H9 (cell line): ENCODE measurements at regions not wholly inside any gene's neighbourhood (a gene's known extent, or its start where the extent isn't known, plus 50 kb on each side); places are given as distances from the start of the nearest gene placed in this dataset.

ENCODE experiments used
- DNase-seq: peaks from one replicate; pipeline ENCODE4 v3.0.0-alpha.2; 2017
- H2AFZ ChIP-seq: one replicate; pipeline ENCODE4 v1.6.1; 2013; ENCODE audit warnings: mild to moderate bottlenecking, low read length, control low read depth, moderate library complexity
- H2AK5ac ChIP-seq: 2 replicates; pipeline ENCODE4 v1.6.1; 2013; ENCODE audit warnings: low read length, control low read depth, mixed read lengths; ENCODE audit not compliant: insufficient read length
- H2BK120ac ChIP-seq: one replicate; pipeline ENCODE4 v1.6.1; 2013; ENCODE audit warnings: low read depth, mild to moderate bottlenecking, low read length, control low read depth, inconsistent platforms; ENCODE audit not compliant: poor library complexity, severe bottlenecking
- H2BK12ac ChIP-seq: 2 replicates; pipeline ENCODE4 v1.6.1; 2013; ENCODE audit warnings: low read length, control low read depth, mixed read lengths, low read depth; ENCODE audit not compliant: insufficient read length
- H2BK15ac ChIP-seq: 2 replicates; pipeline ENCODE4 v1.6.1; 2013; ENCODE audit warnings: low read depth, low read length, control low read depth
- H2BK20ac ChIP-seq: one replicate; pipeline ENCODE4 v1.6.1; 2013; ENCODE audit warnings: low read depth, mild to moderate bottlenecking, low read length, control low read depth, inconsistent platforms; ENCODE audit not compliant: poor library complexity, severe bottlenecking
- H2BK5ac ChIP-seq: 2 replicates; pipeline ENCODE4 v1.6.1; 2013; ENCODE audit warnings: low read length, control low read depth, mixed read lengths; ENCODE audit not compliant: insufficient read length
- H3K14ac ChIP-seq: 2 replicates; pipeline ENCODE4 v1.6.1; 2013; ENCODE audit warnings: low read length, control low read depth; ENCODE audit not compliant: insufficient read depth
- H3K18ac ChIP-seq: 2 replicates; pipeline ENCODE4 v1.6.1; 2013; ENCODE audit warnings: low read depth, mild to moderate bottlenecking, mixed read lengths, low read length, control low read depth; ENCODE audit not compliant: insufficient read length
- H3K23ac ChIP-seq: 2 replicates; pipeline ENCODE4 v1.6.1; 2013; ENCODE audit warnings: low read length, control low read depth, mixed read lengths, low read depth; ENCODE audit not compliant: insufficient read length
- H3K23me2 ChIP-seq: 2 replicates; pipeline ENCODE4 v1.6.1; 2013; ENCODE audit warnings: low read depth, mild to moderate bottlenecking, mixed read lengths, low read length, control low read depth; ENCODE audit not compliant: insufficient read length, poor library complexity, severe bottlenecking
- H3K27ac ChIP-seq: 2 replicates; pipeline ENCODE4 v1.5.1; 2013; ENCODE audit warnings: low read length, control low read depth, mixed read lengths, low read depth; ENCODE audit not compliant: insufficient read length
- H3K27me3 ChIP-seq: 2 replicates; pipeline ENCODE4 v1.6.1; 2013; ENCODE audit warnings: low read length, control low read depth, inconsistent platforms; ENCODE audit not compliant: insufficient read depth
- H3K4ac ChIP-seq: 2 replicates; pipeline ENCODE4 v1.6.1; 2013; ENCODE audit warnings: low read depth, mild to moderate bottlenecking, control low read depth, inconsistent platforms, low read length, moderate library complexity
- H3K4me1 ChIP-seq: 2 replicates; pipeline ENCODE4 v1.6.1; 2013; ENCODE audit warnings: low read length, control low read depth, inconsistent platforms; ENCODE audit not compliant: insufficient read depth
- H3K4me2 ChIP-seq: 2 replicates; pipeline ENCODE4 v1.6.1; 2013; ENCODE audit warnings: low read length, control low read depth, mixed read lengths; ENCODE audit not compliant: insufficient read length, insufficient read depth
- H3K56ac ChIP-seq: 2 replicates; pipeline ENCODE4 v1.6.1; 2013; ENCODE audit warnings: low read depth, mild to moderate bottlenecking, mixed read lengths, low read length, control low read depth; ENCODE audit not compliant: insufficient read length
- H3K79me1 ChIP-seq: 2 replicates; pipeline ENCODE4 v1.6.1; 2013; ENCODE audit warnings: low read depth, mild to moderate bottlenecking, moderate library complexity, low read length, control low read depth, inconsistent platforms; ENCODE audit not compliant: insufficient read depth, poor library complexity, severe bottlenecking
- H3K79me2 ChIP-seq: 2 replicates; pipeline ENCODE4 v1.6.1; 2013; ENCODE audit warnings: low read length, control low read depth, inconsistent platforms; ENCODE audit not compliant: insufficient read depth
- H3K9ac ChIP-seq: 2 replicates; pipeline ENCODE4 v1.6.1; 2013; ENCODE audit warnings: low read length, control low read depth, mixed read lengths; ENCODE audit not compliant: insufficient read length; ENCODE audit errors: extremely low read depth
- H3K9me3 ChIP-seq: one replicate; pipeline ENCODE4 v1.6.1; 2013; ENCODE audit warnings: low read depth, low read length, inconsistent platforms; ENCODE audit not compliant: control insufficient read depth
- H3T11ph ChIP-seq: one replicate; pipeline ENCODE4 v1.6.1; 2013; ENCODE audit warnings: mild to moderate bottlenecking, low read length, control low read depth, inconsistent platforms
- H4K20me1 ChIP-seq: one replicate; pipeline ENCODE4 v1.6.1; 2013; ENCODE audit not compliant: control insufficient read depth, insufficient read length, insufficient read depth
- H4K5ac ChIP-seq: 2 replicates; pipeline ENCODE4 v1.6.1; 2013; ENCODE audit warnings: low read depth, mild to moderate bottlenecking, mixed read lengths, low read length, control low read depth; ENCODE audit not compliant: insufficient read length
- H4K8ac ChIP-seq: replicated peaks from 2 replicates; pipeline ENCODE4 v1.6.1; 2013; ENCODE audit warnings: low read length, control low read depth, mixed read lengths, low read depth; ENCODE audit not compliant: insufficient read length
- H4K91ac ChIP-seq: 2 replicates; pipeline ENCODE4 v1.6.1; 2013; ENCODE audit warnings: low read depth, mild to moderate bottlenecking, moderate library complexity, mixed read lengths, low read length, control low read depth; ENCODE audit not compliant: insufficient read length
- H3K27ac Mint-ChIP-seq, 3 experiments: 2 replicates in 2 of 3; 3 replicates in 1 of 3; pipeline ENCODE4 v1.8.0; 2020 to 2021; ENCODE audit warnings: mixed read lengths in 3 of 3, mild to moderate bottlenecking in 1 of 3, moderate library complexity in 1 of 3
- H3K27me3 Mint-ChIP-seq: 2 replicates; pipeline ENCODE4 v1.8.0; 2021; ENCODE audit warnings: low read depth, mild to moderate bottlenecking, moderate library complexity, mixed read lengths
- H3K36me3 Mint-ChIP-seq, 3 experiments: 2 replicates in 2 of 3; 3 replicates in 1 of 3; pipeline ENCODE4 v1.8.0; 2020 to 2021; ENCODE audit warnings: low read depth in 3 of 3, mixed read lengths in 3 of 3; ENCODE audit not compliant: insufficient read depth in 1 of 3
- H3K4me1 Mint-ChIP-seq, 2 experiments: 2 replicates each; pipeline ENCODE4 v1.8.0; 2020; ENCODE audit warnings: mixed read lengths in 2 of 2
- H3K4me3 Mint-ChIP-seq, 2 experiments: 2 replicates in 1 of 2; 3 replicates in 1 of 2; pipeline ENCODE4 v1.8.0; 2020 to 2021; ENCODE audit warnings: mild to moderate bottlenecking in 2 of 2, mixed read lengths in 2 of 2, moderate library complexity in 1 of 2
- H3K9me3 Mint-ChIP-seq, 2 experiments: 2 replicates in 1 of 2; 3 replicates in 1 of 2; pipeline ENCODE4 v1.8.0; 2020; ENCODE audit warnings: mild to moderate bottlenecking in 2 of 2, mixed read lengths in 2 of 2, moderate library complexity in 1 of 2
- CTCF ChIP-seq: fragments of 200-600 bp; sonication (generic); conservative IDR thresholded peaks from 3 replicates; pipeline ENCODE4 v1.8.0; 2021; ENCODE audit warnings: antibody characterized with exemption, mild to moderate bottlenecking

GRCh38 chr2:101545950-101546349, 71.0 kb upstream of the RFX8 start:
- H2BK12ac ChIP-seq, result no peak overlapping the region
- no peak overlapping the region for H2BK120ac ChIP-seq
- H3K27me3 ChIP-seq, result no peaks in the 10 kb centered on the region
- H3K23me2 ChIP-seq, result no peaks in the 10 kb centered on the region
- Mint-ChIP-seq H3K27ac (no peak overlapping the region), H3K36me3 (peaks cover 0 to 4% (median 0%) of the 10 kb centered on the region in 3 experiments; a peak in 2 of 7 replicates), H3K4me3 (no peak overlapping the region), H3K27me3 (no peaks in the 10 kb centered on the region), H3K4me1 (peaks cover 3 to 8% of the 10 kb centered on the region in 2 experiments; a peak in 3 of 4 replicates), H3K9me3 (no peaks in the 10 kb centered on the region; a peak in 2 of 5 replicates)
- H3K23ac ChIP-seq, result no peak overlapping the region
- no peak overlapping the region for H4K8ac ChIP-seq
- TF ChIP-seq CTCF, result no peak
- no peak overlapping the region for H3K9ac ChIP-seq
- no peaks in the 10 kb centered on the region for H3K4me1 ChIP-seq
- no peak overlapping the region for H3K4me2 ChIP-seq
- no peak overlapping the region for H2BK20ac ChIP-seq
- H2AK5ac ChIP-seq, result no peak overlapping the region
- no peak for DNase-seq
- no peaks in the 10 kb centered on the region for H3K79me1 ChIP-seq
- no peak overlapping the region for H2BK15ac ChIP-seq
- H3K18ac ChIP-seq, result no peak overlapping the region
- no peak overlapping the region for H2BK5ac ChIP-seq
- no peak overlapping the region for H3T11ph ChIP-seq
- H4K20me1 ChIP-seq, result no peaks in the 10 kb centered on the region
- no peak overlapping the region for H3K27ac ChIP-seq
- no peak overlapping the region for H2AFZ ChIP-seq
- H3K4ac ChIP-seq, result no peak overlapping the region
- no peak overlapping the region for H4K5ac ChIP-seq
- no peaks in the 10 kb centered on the region for H3K79me2 ChIP-seq
- H3K56ac ChIP-seq, result no peak overlapping the region
- no peak overlapping the region for H4K91ac ChIP-seq
- no peak overlapping the region for H3K14ac ChIP-seq
- H3K9me3 ChIP-seq, result no peaks in the 10 kb centered on the region
